Sigmoid colon (tissue), 4 donors: ENCODE measurements at regions not wholly inside any gene's neighbourhood (a gene's known extent, or its start where the extent isn't known, plus 50 kb on each side); places are given as distances from the start of the nearest gene placed in this dataset.

Source experiments
- CTCF ChIP-seq, 4 experiments: fragments of 450-650 bp in 3 of 4; fragments of 200-600 bp in 1 of 4; IDR thresholded peaks; one replicate each; pipeline ENCODE4 v1.5.1; 2016 to 2019; ENCODE audit warnings: antibody characterized with exemption in 4 of 4, mild to moderate bottlenecking in 3 of 4, moderate library complexity in 2 of 4
- EP300 ChIP-seq, 4 donors: sonication (generic); formaldehyde crosslinking; IDR thresholded peaks; one replicate each; pipeline ENCODE4 v1.6.1; 2017; ENCODE audit warnings: antibody characterized with exemption in 4 of 4
- POLR2A ChIP-seq, 2 donors: fragments of 450-650 bp; IDR thresholded peaks; one replicate each; pipeline ENCODE4 v1.6.1; 2016; ENCODE audit warnings: antibody characterized with exemption in 2 of 2, mild to moderate bottlenecking in 2 of 2, moderate library complexity in 2 of 2
- POLR2AphosphoS5 ChIP-seq, 4 donors: sonication (generic); formaldehyde crosslinking; IDR thresholded peaks; one replicate each; pipeline ENCODE4 v1.6.1; 2017; ENCODE audit warnings: antibody characterized with exemption in 4 of 4

GRCh38 chr7:17709599-17709998 is 230.7 kb downstream of the SNX13 start:
- TF ChIP-seq CTCF (IDR thresholded peaks at IDR 0.05): no peak
- TF ChIP-seq POLR2A (IDR thresholded peaks at IDR 0.05): no peak
- no peak for TF ChIP-seq POLR2AphosphoS5 (IDR thresholded peaks at IDR 0.05)
- TF ChIP-seq EP300 (IDR thresholded peaks at IDR 0.05): no peak
